ENCODE measurements at regions not wholly inside any gene's neighbourhood (a gene's known extent, or its start where the extent isn't known, plus 50 kb on each side); places are given as distances from the start of the nearest gene placed in this dataset.

GRCh38 chr2:13917958-13918357, 714.6 kb upstream of the LRATD1 start:
- DNase-seq = no peak
- no peaks in the 10 kb centered on the region for H3K9me3 Mint-ChIP-seq (ENCODE audit: insufficient read depth)
- WGBS (ENCODE audit: insufficient coverage) = no CpG with 5 or more reads among the region's 1 CpG

GRCh38 chr2:13919981-13920382, 712.5 kb upstream of the LRATD1 start:
- no peaks in the 10 kb centered on the region for H3K27me3 Mint-ChIP-seq
- H3K27ac Mint-ChIP-seq = no peak overlapping the region
- DNase-seq = no peak
- WGBS (ENCODE audit: insufficient coverage) = no CpG with 5 or more reads among the region's 4 CpGs
- ChIA-PET POLR2A (no interaction called here), CTCF (no interaction called here)
- Histone ChIP-seq H3K9ac (ENCODE audit: low read length) (no peak overlapping the region), H3K36me3 (replicated peaks in 1 of 2; ENCODE audit: control extremely low read depth in 1 of 2, control insufficient read depth in 1 of 2, extremely low read depth in 1 of 2, insufficient read depth in 2 of 2, low read length in 1 of 2) (no peaks in the 10 kb centered on the region), H2AFZ (ENCODE audit: insufficient read depth, low read depth, low read length, poor library complexity, severe bottlenecking) (no peak overlapping the region), H3K4me1 (ENCODE audit: control insufficient read depth in 2 of 2, insufficient read depth in 2 of 2, low read length in 2 of 2) (no peaks in the 10 kb centered on the region), H3K4me3 (ENCODE audit: control extremely low read depth in 1 of 5, extremely low read depth in 1 of 5, insufficient read depth in 1 of 5, low read depth in 2 of 5, low read length in 4 of 5) (no peak overlapping the region), H3K9me3 (ENCODE audit: control extremely low read depth in 1 of 3, control insufficient read depth in 2 of 3, insufficient read depth in 1 of 3, low read length in 2 of 3) (peaks cover 0 to 3% (median 0%) of the 10 kb centered on the region in 3 donors), H3K27ac (ENCODE audit: low read length in 2 of 2) (no peak overlapping the region), H3K27me3 (replicated peaks in 1 of 4; ENCODE audit: control extremely low read depth in 1 of 4, control insufficient read depth in 3 of 4, insufficient read depth in 4 of 4, low read length in 3 of 4) (no peaks in the 10 kb centered on the region), H3K4me2 (replicated peaks; ENCODE audit: low read depth, low read length, poor library complexity, severe bottlenecking) (no peak overlapping the region), H3K79me2 (ENCODE audit: control insufficient read depth, insufficient read depth, low read length) (no peaks in the 10 kb centered on the region), H4K20me1 (ENCODE audit: control insufficient read depth, insufficient read depth, low read length, poor library complexity, severe bottlenecking) (no peaks in the 10 kb centered on the region)
- H3K9me3 Mint-ChIP-seq (ENCODE audit: insufficient read depth) = no peaks in the 10 kb centered on the region
- intact Hi-C loops (cut with micrococcal nuclease) = no loop called here
- no peaks in the 10 kb centered on the region for H3K4me1 Mint-ChIP-seq
- no peak overlapping the region for H3K4me3 Mint-ChIP-seq
- no peak for TF ChIP-seq CTCF (IDR thresholded peaks at IDR 0.05)
- TF ChIP-seq EZH2 (IDR thresholded peaks at IDR 0.05; ENCODE audit: borderline replicate concordance, insufficient read depth, low read depth, low read length, poor library complexity, severe bottlenecking) = no peak
- no peak for ATAC-seq (ENCODE audit: low read depth)

More at GRCh38 chr2:13917958-13918357, 714.6 kb upstream of the LRATD1 start:
- Histone ChIP-seq H3K27me3 (replicated peaks in 1 of 4; ENCODE audit: control extremely low read depth in 1 of 4, control insufficient read depth in 3 of 4, insufficient read depth in 4 of 4, low read length in 3 of 4) (no peaks in the 10 kb centered on the region), H4K20me1 (ENCODE audit: control insufficient read depth, insufficient read depth, low read length, poor library complexity, severe bottlenecking) (no peaks in the 10 kb centered on the region), H3K4me1 (ENCODE audit: control insufficient read depth in 2 of 2, insufficient read depth in 2 of 2, low read length in 2 of 2) (no peaks in the 10 kb centered on the region), H3K27ac (ENCODE audit: low read length in 2 of 2) (no peak overlapping the region), H3K79me2 (ENCODE audit: control insufficient read depth, insufficient read depth, low read length) (no peaks in the 10 kb centered on the region), H3K9ac (ENCODE audit: low read length) (no peak overlapping the region), H3K4me3 (ENCODE audit: control extremely low read depth in 1 of 5, extremely low read depth in 1 of 5, insufficient read depth in 1 of 5, low read depth in 2 of 5, low read length in 4 of 5) (no peak overlapping the region), H2AFZ (ENCODE audit: insufficient read depth, low read depth, low read length, poor library complexity, severe bottlenecking) (no peak overlapping the region), H3K36me3 (replicated peaks in 1 of 2; ENCODE audit: control extremely low read depth in 1 of 2, control insufficient read depth in 1 of 2, extremely low read depth in 1 of 2, insufficient read depth in 2 of 2, low read length in 1 of 2) (no peaks in the 10 kb centered on the region), H3K4me2 (replicated peaks; ENCODE audit: low read depth, low read length, poor library complexity, severe bottlenecking) (no peak overlapping the region), H3K9me3 (ENCODE audit: control extremely low read depth in 1 of 3, control insufficient read depth in 2 of 3, insufficient read depth in 1 of 3, low read length in 2 of 3) (peaks cover 0 to 3% (median 0%) of the 10 kb centered on the region in 3 donors)
- H3K4me1 Mint-ChIP-seq = no peaks in the 10 kb centered on the region
- H3K27me3 Mint-ChIP-seq = no peaks in the 10 kb centered on the region
- no peak overlapping the region for H3K27ac Mint-ChIP-seq
- no peak for ATAC-seq (ENCODE audit: low read depth)
- ChIA-PET CTCF (no interaction called here), POLR2A (no interaction called here)
- H3K4me3 Mint-ChIP-seq = no peak overlapping the region
- intact Hi-C loops (cut with micrococcal nuclease) = no loop called here
- TF ChIP-seq CTCF (IDR thresholded peaks at IDR 0.05) = no peak
- TF ChIP-seq EZH2 (IDR thresholded peaks at IDR 0.05; ENCODE audit: borderline replicate concordance, insufficient read depth, low read depth, low read length, poor library complexity, severe bottlenecking) = no peak

Data from B cell (primary cell).